Cardiac muscle cell (in vitro differentiated cells and primary cell): ENCODE measurements at regions not wholly inside any gene's neighbourhood (a gene's known extent, or its start where the extent isn't known, plus 50 kb on each side); places are given as distances from the start of the nearest gene placed in this dataset.

ENCODE experiments used
- DNase-seq, 2 donors: peaks; one replicate each; pipeline versions ENCODE4 v3.0.0 to v3.0.0-alpha.2; 2010 to 2017; ENCODE audit warnings: low read depth in 1 of 2, low spot score in 1 of 2
- H3K27ac ChIP-seq: fragments of 200-600 bp; sonication (generic); 2 replicates; pipeline ENCODE4 v1.5.1; 2016
- H3K27me3 ChIP-seq: fragments of 200-600 bp; sonication (generic); 2 replicates; pipeline ENCODE4 v1.6.0; 2016; ENCODE audit warnings: control low read depth
- H3K36me3 ChIP-seq: fragments of 200-600 bp; sonication (generic); 2 replicates; pipeline ENCODE4 v1.5.1; 2016; ENCODE audit warnings: control low read depth
- H3K4me1 ChIP-seq: fragments of 200-600 bp; sonication (generic); 2 replicates; pipeline ENCODE4 v1.8.1; 2017; ENCODE audit warnings: low read depth, mild to moderate bottlenecking, mixed run types
- H3K4me3 ChIP-seq: fragments of 200-600 bp; sonication (generic); 2 replicates; pipeline ENCODE4 v1.5.1; 2016; ENCODE audit warnings: mild to moderate bottlenecking
- H3K9me3 ChIP-seq: fragments of 200-600 bp; sonication (generic); 2 replicates; pipeline ENCODE4 v1.5.1; 2017; ENCODE audit warnings: low read depth, mild to moderate bottlenecking, control low read depth
- TF ChIP-seq, protein P1 (sequence below): IDR thresholded peaks from 2 replicates; pipeline ENCODE4 v1.5.1; 2012; ENCODE audit warnings: low read depth, mild to moderate bottlenecking, low read length

DNA sequence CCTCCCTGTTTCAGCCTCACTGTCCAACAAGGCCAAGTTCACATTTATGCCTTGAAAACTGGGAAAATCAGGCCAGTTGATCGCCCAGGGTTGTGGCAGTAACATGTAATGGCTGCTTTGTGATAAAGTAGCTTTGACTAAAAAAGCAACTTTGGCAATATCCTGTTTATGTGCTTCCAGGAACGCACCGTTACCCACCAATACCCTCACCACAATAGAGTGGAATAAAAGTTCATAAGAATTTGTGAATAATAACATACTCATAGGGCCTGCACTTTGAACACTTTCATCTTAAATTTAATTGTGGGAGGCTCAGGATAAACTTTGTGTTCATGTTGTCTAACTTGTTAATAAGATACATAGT is 80.7 kb upstream of the MAML3 start:
- TF ChIP-seq, protein P1, sequence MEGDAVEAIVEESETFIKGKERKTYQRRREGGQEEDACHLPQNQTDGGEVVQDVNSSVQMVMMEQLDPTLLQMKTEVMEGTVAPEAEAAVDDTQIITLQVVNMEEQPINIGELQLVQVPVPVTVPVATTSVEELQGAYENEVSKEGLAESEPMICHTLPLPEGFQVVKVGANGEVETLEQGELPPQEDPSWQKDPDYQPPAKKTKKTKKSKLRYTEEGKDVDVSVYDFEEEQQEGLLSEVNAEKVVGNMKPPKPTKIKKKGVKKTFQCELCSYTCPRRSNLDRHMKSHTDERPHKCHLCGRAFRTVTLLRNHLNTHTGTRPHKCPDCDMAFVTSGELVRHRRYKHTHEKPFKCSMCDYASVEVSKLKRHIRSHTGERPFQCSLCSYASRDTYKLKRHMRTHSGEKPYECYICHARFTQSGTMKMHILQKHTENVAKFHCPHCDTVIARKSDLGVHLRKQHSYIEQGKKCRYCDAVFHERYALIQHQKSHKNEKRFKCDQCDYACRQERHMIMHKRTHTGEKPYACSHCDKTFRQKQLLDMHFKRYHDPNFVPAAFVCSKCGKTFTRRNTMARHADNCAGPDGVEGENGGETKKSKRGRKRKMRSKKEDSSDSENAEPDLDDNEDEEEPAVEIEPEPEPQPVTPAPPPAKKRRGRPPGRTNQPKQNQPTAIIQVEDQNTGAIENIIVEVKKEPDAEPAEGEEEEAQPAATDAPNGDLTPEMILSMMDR = no peak
- DNase-seq = no peak
- H3K36me3 ChIP-seq = no peaks in the 10 kb centered on the region
- no peaks in the 10 kb centered on the region for H3K9me3 ChIP-seq
- H3K4me1 ChIP-seq = peaks cover 36% of the 10 kb centered on the region
- H3K27me3 ChIP-seq = no peaks in the 10 kb centered on the region
- H3K27ac ChIP-seq = no peak overlapping the region
- no peak overlapping the region for H3K4me3 ChIP-seq

DNA sequence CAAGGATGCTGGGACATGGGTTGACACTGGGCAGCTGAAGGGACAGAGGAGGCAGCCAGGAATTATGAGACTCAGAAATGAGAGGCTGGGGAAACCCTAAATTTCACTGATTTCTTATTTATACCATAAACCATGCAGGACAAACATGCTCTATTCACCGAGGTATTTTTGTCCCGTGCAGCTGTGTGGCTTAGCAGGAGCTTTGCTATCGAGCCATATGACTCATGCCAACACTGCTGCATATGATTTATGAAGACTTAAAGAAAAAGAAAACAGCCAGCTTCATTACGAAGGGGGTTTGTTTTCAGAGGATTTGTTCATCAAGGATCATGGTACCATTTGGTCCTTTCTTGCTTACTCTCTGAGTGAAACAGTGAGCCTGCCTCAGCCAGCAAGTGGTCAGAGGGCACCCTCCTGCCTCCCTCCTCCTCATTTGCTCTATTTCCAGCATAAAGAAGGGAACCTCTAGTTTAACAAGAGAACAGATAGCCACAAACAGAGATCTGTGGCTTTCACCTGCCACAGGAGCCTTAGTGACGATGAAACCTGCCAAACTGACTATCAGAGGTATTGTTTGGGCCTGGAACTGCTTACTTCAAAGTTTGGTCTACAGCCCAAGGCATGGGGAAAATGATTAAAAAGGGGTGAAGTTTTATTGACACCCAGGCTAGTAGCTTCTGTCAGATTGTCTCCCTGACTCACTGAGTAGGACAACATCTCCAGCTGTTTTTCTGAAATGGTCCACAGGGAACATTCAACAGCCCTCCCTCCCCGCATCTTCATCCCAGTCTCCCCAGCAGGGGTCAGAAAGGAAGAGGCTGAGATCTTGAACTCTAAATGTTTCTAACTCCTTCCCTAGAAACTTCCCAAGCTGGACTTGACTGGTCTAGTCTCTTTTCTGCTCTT is 80.1 kb upstream of the MAML3 start:
- no peak overlapping the region for H3K27ac ChIP-seq
- DNase-seq = peak in 1 of 2 donors; percentile 59
- TF ChIP-seq, protein P1 = peak; percentile 6

DNA sequence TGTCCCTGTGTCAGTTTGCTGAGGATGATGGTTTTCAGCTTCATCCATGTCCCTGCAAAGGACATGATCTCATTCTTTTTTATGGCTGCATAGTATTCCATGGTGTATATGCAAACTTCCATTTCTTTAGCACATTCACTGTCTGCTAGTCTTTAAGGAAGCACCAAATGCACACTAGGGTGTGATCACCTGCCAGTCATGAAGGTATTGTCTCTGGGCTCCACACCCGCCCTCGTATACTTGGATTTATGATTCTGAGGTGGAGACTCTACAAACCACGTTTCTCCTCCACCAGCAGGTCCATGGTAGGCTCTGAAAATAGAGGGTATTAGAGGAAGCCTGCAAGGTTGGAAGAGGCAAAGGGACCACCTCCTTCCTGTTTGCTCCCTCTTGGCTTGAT is 75.9 kb upstream of the MAML3 start:
- no peak for DNase-seq
- TF ChIP-seq, protein P1 = no peak
- no peaks in the 10 kb centered on the region for H3K36me3 ChIP-seq
- no peaks in the 10 kb centered on the region for H3K4me1 ChIP-seq
- H3K27ac ChIP-seq = no peak overlapping the region
- H3K9me3 ChIP-seq = no peaks in the 10 kb centered on the region
- no peak overlapping the region for H3K4me3 ChIP-seq
- H3K27me3 ChIP-seq = no peaks in the 10 kb centered on the region

More for the DNA sequence above, 80.1 kb upstream of the MAML3 start:
- no peaks in the 10 kb centered on the region for H3K36me3 ChIP-seq
- H3K9me3 ChIP-seq = no peaks in the 10 kb centered on the region
- H3K4me3 ChIP-seq = no peak overlapping the region
- H3K27me3 ChIP-seq = no peaks in the 10 kb centered on the region
- H3K4me1 ChIP-seq = peaks cover 30% of the 10 kb centered on the region

DNA sequence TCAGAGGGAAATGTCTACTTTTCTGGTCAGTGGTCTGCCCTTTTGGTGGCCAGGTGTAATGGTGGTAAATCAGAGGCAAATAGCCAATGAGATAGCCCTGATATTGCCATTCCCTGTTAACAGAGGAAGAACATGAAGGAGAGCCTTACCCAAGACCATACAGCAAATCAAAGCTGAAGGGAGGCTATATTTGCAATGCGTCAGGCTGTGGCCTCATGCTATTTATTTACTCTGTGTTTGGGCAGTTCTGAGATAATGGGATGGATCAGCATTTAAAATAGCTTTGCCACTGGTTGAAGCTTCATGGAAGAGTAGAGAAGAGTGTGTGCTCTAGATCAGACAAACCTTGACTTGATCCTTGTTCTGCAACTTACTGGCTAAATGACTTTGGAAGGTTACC is 73.3 kb upstream of the MAML3 start:
- DNase-seq = no peak
- H3K4me1 ChIP-seq = no peaks in the 10 kb centered on the region
- no peaks in the 10 kb centered on the region for H3K27me3 ChIP-seq
- H3K4me3 ChIP-seq = no peak overlapping the region
- H3K9me3 ChIP-seq = no peaks in the 10 kb centered on the region
- TF ChIP-seq, protein P1 = no peak
- H3K27ac ChIP-seq = no peak overlapping the region
- H3K36me3 ChIP-seq = no peaks in the 10 kb centered on the region

GRCh38 chr4:140223056-140223810 is 69.2 kb upstream of the MAML3 start:
- Histone ChIP-seq H3K36me3 (no peaks in the 10 kb centered on the region), H3K4me1 (no peaks in the 10 kb centered on the region), H3K4me3 (no peak overlapping the region), H3K27me3 (no peaks in the 10 kb centered on the region), H3K9me3 (no peaks in the 10 kb centered on the region), H3K27ac (no peak overlapping the region)
- peak in 1 of 2 donors; percentile 33 for DNase-seq
- TF ChIP-seq, protein P1 = no peak
